GM12864 (cell line): ENCODE measurements at regions not wholly inside any gene's neighbourhood (a gene's known extent, or its start where the extent isn't known, plus 50 kb on each side); places are given as distances from the start of the nearest gene placed in this dataset.

Experiments used
- DNase-seq: peaks from one replicate; pipeline ENCODE4 v3.0.0-alpha.2; 2011; ENCODE audit warnings: low read depth
- H3K4me3 ChIP-seq: 2 replicates; pipeline ENCODE4 v1.5.1; 2011; ENCODE audit warnings: mild to moderate bottlenecking, low read depth, low read length, control low read depth
- TF ChIP-seq, protein P1 (sequence below): IDR thresholded peaks from 2 replicates; pipeline ENCODE4 v1.5.1; 2011; ENCODE audit warnings: low read depth, mild to moderate bottlenecking, moderate library complexity, low read length, control low read depth, inconsistent platforms; ENCODE audit errors: missing control alignments

DNA sequence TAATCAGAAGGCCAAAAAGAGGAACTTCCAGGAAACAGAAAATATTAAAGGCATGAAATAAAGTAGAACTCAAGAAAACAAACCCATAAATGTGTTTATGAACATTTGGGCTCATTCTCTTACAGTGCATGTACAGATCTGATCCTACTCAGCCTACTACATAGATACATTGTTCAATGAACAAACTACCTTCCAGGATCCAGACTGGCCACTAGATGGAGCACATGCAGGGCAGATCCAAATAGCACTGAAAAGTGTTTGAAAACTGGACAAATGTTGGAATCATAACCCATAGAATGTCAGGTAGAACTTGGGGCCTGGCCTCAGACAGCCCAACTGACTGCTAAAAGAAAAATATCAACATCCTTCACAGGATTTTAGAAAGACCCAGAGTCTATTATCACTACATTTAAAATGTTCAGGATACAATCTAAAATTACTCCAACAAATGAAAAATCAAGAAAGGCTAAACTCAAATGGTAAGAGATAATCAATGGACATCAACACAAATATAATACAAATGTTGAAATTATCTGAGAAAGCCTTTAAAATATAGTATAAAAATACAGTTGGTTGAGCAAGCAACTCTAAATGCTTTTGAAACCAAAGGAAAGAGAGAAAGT lies 122.4 kb upstream of the NUDT7 start:
- no peak overlapping the region for H3K4me3 ChIP-seq
- TF ChIP-seq, protein P1, sequence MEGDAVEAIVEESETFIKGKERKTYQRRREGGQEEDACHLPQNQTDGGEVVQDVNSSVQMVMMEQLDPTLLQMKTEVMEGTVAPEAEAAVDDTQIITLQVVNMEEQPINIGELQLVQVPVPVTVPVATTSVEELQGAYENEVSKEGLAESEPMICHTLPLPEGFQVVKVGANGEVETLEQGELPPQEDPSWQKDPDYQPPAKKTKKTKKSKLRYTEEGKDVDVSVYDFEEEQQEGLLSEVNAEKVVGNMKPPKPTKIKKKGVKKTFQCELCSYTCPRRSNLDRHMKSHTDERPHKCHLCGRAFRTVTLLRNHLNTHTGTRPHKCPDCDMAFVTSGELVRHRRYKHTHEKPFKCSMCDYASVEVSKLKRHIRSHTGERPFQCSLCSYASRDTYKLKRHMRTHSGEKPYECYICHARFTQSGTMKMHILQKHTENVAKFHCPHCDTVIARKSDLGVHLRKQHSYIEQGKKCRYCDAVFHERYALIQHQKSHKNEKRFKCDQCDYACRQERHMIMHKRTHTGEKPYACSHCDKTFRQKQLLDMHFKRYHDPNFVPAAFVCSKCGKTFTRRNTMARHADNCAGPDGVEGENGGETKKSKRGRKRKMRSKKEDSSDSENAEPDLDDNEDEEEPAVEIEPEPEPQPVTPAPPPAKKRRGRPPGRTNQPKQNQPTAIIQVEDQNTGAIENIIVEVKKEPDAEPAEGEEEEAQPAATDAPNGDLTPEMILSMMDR: peak; percentile 81
- DNase-seq: no peak

DNA sequence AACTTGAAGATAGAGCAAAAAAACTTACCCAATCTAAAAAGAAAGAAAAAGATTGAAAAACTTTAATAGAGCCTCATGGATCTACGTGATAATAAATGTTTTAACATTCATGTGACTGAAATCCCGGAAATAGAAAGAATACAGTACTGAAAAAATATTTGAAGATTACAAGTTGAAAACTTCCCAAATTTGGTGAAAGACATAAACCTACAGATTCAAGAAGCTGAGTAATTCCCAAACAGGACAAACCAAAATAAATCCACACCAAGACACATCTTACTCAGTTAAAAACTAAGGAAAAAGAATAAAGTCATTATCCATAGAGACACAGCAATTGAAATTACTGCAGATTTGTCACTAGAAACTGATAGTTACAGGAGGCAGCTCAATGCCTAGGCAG lies 121.8 kb upstream of the NUDT7 start:
- TF ChIP-seq, protein P1: no peak
- DNase-seq: no peak
- H3K4me3 ChIP-seq: no peak overlapping the region

DNA sequence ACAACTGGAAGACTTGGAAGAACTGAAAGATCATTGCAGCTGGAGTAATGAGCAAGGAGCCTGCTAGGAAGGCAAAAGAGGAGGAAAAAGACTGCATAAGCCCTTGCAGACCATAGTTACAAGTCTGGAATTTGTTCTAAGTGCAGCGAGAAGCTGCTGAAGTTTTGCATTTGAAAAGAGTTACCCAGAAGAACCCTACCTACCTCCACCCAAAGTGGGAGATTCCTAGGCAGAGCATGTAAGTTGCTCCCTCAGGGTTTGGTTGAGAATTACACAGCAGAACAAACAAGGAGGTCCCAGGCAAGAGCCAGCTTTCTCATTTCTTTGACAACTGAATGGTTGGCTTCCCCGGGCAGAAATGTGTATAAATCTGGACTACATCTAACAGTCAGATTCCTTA lies 118.7 kb upstream of the NUDT7 start:
- no peak for DNase-seq
- no peak overlapping the region for H3K4me3 ChIP-seq
- TF ChIP-seq, protein P1: no peak

- H3K4me3 ChIP-seq: no peak overlapping the region
- no peak for DNase-seq
- TF ChIP-seq, protein P1: no peak
Observed at GRCh38 chr16:77610496-77610895, 111.8 kb upstream of the NUDT7 start.

DNA sequence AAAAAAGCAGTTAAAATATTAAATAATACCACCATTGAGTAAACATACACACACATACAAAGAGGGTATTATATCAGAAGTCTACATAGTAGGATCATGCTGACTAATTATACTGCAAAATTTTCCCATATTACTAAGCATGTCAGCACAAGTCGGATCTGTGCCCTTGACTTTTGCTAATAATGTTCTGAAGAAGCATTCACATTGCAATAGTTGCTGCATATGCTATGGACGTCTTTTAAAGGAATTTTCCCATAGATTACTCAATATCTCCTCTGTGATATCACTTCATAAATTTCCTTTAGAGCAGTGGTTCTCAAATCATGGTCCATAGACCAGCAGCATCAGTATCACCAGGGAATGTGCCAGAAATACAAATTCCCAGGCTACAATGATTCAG lies 110.9 kb upstream of the NUDT7 start:
- TF ChIP-seq, protein P1: no peak
- H3K4me3 ChIP-seq: no peak overlapping the region
- DNase-seq: no peak

- no peak overlapping the region for H3K4me3 ChIP-seq
- DNase-seq: no peak
- TF ChIP-seq, protein P1: no peak
Observed at GRCh38 chr16:77612596-77612995, 109.7 kb upstream of the NUDT7 start.

GRCh38 chr16:77613095-77613494 lies 109.2 kb upstream of the NUDT7 start:
- DNase-seq: no peak
- TF ChIP-seq, protein P1: no peak

More at GRCh38 chr16:77613095-77613494, 109.2 kb upstream of the NUDT7 start:
- H3K4me3 ChIP-seq: no peak overlapping the region
